Erythroblast (primary cell): ENCODE measurements at regions not wholly inside any gene's neighbourhood (a gene's known extent, or its start where the extent isn't known, plus 50 kb on each side); places are given as distances from the start of the nearest gene placed in this dataset.

Experiments
- GATA1 ChIP-seq: IDR thresholded peaks from 2 replicates; pipeline ENCODE4 v1.6.1; 2011; ENCODE audit warnings: low read depth, mild to moderate bottlenecking, control low read depth, low read length, moderate library complexity
- POLR2A ChIP-seq: IDR thresholded peaks from 2 replicates; pipeline ENCODE4 v1.6.1; 2011; ENCODE audit warnings: mild to moderate bottlenecking, low read length

DNA sequence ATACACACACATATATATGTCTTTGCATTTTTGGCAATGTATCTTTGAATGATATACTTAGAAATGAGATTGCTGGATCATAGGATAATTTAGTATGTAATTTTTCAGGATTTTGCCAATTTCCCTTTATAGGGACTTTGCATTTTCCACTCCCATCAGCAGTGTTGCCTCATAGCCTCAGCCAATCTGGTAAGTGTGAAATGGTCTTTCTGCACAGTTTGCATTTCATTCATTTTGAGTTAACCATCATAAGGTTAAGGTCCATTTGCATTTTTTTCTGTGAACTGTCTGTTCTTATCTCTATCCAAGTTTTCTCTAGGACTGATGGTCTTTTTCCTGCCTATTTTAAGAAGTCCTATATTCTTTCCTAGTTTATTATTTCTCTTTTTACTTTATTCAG, 474.8 kb downstream of the ZNF674 start:
- TF ChIP-seq POLR2A (no peak), GATA1 (no peak)
